NOMO-1 treated with dmso at 0.1 percent for 144 hours (cell line): ENCODE measurements at regions not wholly inside any gene's neighbourhood (a gene's known extent, or its start where the extent isn't known, plus 50 kb on each side); places are given as distances from the start of the nearest gene placed in this dataset.

Experiments used
- DNase-seq: peaks from one replicate; lab custom pipeline; 2025; ENCODE audit not compliant: unreplicated experiment; lab: John Stamatoyannopoulos, UW

DNA sequence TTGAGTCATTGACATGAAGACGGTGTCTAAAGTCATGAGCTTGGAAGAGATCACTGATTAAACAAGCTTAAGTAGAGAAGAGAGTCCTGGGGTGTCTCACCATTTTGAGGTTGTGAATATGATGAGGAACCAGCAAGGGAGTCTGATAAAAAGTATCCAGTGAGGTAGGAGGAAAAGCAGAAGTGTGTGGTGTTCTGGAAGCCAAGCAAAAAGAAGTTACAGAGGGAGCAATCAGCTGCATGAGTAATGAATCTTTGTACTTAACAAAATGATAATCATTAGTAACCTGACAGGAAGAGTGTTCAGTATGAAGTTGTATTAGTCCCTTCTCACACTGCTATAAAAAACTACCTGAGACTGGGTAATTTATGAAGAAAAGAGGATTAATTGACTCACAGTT lies 131.3 kb downstream of the C11orf87 start:
- no peak for DNase-seq

DNA sequence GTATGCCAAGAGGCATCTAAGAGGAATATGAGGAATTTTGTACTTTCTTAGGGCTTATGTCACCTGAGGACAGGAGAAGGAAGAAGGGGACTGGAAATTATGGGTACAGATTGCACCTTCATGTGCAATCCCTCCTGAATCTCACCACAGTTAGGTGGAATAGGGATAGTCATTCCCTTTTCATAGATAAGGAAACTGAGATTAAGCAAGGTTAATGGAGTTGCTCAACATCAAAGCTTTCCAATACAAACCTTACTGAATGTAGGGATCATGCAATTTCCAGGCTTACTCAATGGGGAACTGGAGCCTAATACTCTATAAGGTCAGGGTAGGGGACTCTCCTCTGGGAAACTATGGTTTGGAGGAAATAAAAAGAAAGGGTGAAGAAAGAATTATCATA lies 133.0 kb downstream of the C11orf87 start:
- no peak for DNase-seq

GRCh38 chr11:109564241-109564640 lies 142.3 kb downstream of the C11orf87 start:
- no peak for DNase-seq

GRCh38 chr11:109582470-109582869 lies 160.5 kb downstream of the C11orf87 start:
- DNase-seq = no peak

GRCh38 chr11:109584001-109584972 lies 162.3 kb downstream of the C11orf87 start:
- DNase-seq = no peak

- no peak for DNase-seq
Observed at GRCh38 chr11:109586789-109587188, 164.8 kb downstream of the C11orf87 start.

GRCh38 chr11:109590782-109591181 lies 168.8 kb downstream of the C11orf87 start:
- DNase-seq = no peak

DNA sequence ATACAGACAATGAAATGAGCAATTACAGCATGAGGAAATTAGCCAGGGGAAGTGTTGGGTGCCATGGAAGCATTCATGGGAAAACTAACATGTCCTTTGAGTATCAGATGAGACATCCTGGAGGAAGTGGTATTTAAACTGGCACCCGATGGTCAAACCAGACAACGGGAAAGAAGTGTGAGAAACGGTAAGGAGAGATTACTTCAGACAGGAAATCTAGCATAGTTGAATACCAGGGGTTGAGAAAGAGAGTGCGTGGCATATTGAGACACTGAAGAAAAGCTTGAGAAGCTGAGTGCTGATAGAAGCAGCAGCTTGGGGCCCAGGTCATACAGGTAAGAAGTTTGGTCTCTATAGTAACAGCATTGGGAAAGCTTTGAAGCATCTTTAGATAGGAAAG lies 175.3 kb downstream of the C11orf87 start:
- DNase-seq = no peak

- no peak for DNase-seq
Observed at GRCh38 chr11:109604481-109605400, 182.8 kb downstream of the C11orf87 start.

DNA sequence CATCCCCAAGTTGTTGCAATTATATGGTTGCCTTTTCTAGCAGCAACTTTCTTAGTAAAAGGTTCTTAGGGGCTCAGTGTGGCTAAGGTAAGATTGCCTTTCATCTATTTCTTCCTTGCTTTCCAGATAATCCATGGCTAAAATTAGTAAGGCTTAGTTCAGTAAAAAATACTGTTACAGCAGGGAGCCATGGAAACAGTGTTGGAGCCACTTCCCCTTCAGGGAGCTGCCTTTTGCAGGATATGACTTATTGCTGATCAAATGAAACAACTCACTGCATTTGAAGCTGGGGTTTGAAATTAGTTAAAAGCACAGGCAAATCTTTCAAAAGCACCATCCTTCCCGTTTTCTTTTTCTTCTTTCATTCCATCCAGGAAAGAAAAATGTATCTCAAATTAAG lies 184.3 kb downstream of the C11orf87 start:
- DNase-seq = no peak

DNA sequence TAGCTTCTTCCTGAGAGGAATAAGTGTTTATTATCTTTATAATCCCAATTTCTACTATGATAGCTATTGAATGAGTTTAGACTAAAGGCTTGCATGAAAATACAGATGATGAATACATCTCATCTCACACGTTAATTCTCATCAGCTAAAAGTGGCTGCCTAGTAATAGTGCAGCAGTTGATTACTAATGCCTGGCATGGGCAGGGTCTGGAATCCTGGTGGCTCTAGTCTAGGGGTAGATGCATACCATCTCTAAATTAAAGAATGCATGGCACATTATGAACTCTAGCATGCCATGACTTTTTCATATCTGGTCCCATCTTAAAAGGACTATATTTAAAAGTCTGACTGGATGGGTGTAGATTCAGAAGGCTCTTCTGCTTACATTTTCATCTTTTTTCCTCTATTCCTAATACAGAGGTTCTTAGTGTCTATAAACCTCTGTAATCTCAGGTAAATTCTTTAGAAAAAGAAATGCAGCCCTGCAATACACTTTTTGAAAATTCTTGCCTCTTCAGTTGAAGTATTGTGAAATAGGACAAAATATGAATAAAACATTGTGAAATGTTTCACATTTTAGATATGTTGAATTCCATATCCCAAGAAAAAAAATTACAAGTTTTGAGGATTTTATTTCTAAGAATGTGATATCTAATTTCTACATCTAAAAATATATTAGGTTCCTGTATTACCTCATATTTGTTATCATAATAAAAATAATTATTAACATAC lies 187.6 kb downstream of the C11orf87 start:
- no peak for DNase-seq

DNA sequence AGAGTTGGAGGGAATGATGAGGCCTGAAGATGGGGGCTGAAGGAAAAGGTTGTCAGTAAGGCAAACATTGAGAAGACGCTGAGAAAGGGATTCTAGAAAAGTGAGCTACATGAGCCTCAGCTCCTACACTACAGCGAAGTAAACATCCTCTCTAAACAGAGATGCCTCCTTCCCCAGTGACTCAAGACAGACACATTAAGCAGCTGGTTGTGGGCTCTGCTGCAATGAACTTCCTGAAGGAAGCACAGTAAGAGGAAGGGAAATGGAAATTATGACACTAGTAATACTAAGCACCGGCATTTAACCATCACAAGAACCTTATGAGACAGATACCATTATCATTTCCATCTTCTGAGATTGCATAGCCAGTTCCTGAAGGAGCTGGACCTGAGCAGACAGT lies 190.5 kb downstream of the C11orf87 start:
- no peak for DNase-seq

GRCh38 chr11:109619498-109619897 lies 197.5 kb downstream of the C11orf87 start:
- DNase-seq = no peak

DNA sequence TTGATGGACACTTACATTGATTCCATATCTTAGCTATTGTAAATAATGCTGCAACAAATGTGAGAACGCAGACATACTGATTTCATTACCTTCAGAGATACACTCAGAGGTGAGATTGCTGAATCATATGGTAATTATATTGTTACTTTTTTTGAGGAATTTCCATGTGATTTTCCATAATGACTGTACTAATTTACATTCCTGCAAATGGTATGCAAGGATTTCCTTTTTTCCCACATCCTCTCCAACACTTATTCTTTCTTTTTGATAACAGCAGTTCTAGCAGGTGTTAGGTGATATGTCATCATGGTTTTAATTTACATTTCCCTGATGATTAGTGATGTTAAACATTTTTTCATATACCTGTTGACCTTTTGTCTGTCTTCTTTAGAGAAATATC lies 207.7 kb downstream of the C11orf87 start:
- DNase-seq = no peak

DNA sequence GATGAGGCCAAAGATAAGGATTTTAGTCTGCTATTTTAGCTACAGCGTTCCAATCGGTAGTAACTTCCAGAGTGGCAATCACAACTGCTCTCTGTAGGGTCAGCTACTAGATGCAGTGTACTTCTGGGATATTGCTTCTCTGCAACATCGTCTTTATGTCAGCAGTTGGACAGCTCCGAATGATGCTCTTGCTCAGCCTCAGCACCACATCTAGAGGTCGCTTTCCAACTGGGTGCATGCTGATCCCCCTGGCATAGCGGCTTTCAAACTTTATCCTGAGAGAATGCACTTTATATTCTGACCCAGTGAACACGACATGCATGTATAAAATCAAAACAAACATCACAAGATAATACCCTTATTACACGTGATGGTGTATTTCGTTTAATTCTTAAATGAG lies 219.6 kb downstream of the C11orf87 start:
- DNase-seq = no peak

- no peak for DNase-seq
Observed at GRCh38 chr11:109644152-109644551, 222.2 kb downstream of the C11orf87 start.

DNA sequence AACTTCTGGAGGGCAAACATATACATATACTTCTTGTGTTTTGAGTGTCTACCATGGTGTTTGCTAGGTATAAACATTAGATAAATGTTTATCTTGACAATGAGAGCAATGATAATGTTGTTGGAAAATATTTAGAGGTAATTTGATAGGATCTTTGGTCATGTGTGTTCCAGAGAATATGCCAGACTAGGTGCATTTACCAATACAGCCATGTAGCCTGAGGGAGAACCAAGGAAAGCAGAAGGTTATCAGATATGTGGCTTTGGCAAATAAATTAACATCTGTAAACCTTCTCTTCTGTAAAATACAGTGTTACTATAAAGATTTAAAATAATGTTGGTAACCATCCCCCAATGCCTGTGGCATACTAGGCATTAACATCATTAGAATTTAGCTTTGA lies 226.8 kb downstream of the C11orf87 start:
- no peak for DNase-seq

GRCh38 chr11:109654091-109654490 lies 232.1 kb downstream of the C11orf87 start:
- DNase-seq = no peak

- DNase-seq = no peak
Observed at GRCh38 chr11:109658190-109658589, 236.2 kb downstream of the C11orf87 start.

DNA sequence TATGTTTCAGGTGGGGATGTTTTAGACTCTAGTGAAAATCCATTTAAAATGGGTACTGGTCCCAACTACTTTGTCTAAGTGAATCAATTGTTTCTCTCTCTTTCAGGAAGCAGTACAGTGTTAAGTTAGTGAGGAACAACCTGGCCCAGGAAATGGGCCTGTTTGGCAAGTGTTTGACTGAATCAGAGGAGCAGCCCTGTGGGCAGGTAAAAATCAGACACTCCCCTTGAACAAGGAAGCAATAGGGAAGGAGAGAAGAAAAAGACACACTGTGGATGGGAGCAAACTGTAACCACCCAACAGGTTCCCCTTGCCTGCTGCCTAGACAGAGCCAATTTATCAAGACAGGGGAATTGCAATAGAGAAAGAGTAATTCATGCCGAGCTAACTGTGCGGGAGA lies 245.7 kb downstream of the C11orf87 start:
- DNase-seq = no peak

- no peak for DNase-seq
Observed at GRCh38 chr11:109668973-109669634, 247.1 kb downstream of the C11orf87 start.
